Lung (tissue), 11 donors: ENCODE measurements at regions not wholly inside any gene's neighbourhood (a gene's known extent, or its start where the extent isn't known, plus 50 kb on each side); places are given as distances from the start of the nearest gene placed in this dataset.

ENCODE experiments used
- ATAC-seq: fragments of 200-7000 bp; cut with Tn5 transposase; one replicate; pipeline ENCODE4 v1.9.1; 2020; ENCODE audit warnings: moderate number of reproducible peaks; ENCODE audit not compliant: insufficient read depth, low FRiP score
- DNase-seq, 3 donors: peaks; one replicate each; pipeline ENCODE4 v3.0.0-alpha.2; 2013 to 2017
- H3K27ac ChIP-seq, 2 donors: one replicate each; pipeline ENCODE4 v1.5.1; 2013; ENCODE audit warnings: mild to moderate bottlenecking in 2 of 2, moderate library complexity in 2 of 2, control low read depth in 1 of 2, inconsistent platforms in 1 of 2, low read depth in 1 of 2, low read length in 1 of 2
- H3K27me3 ChIP-seq, 3 donors: one replicate each; pipeline ENCODE4 v1.5.1; 2013; ENCODE audit warnings: low read length in 2 of 3; ENCODE audit not compliant: control insufficient read depth in 3 of 3, insufficient read depth in 3 of 3
- H3K36me3 ChIP-seq, 4 donors: one replicate each; pipeline ENCODE4 v1.5.1; 2013; ENCODE audit warnings: low read length in 4 of 4, mild to moderate bottlenecking in 1 of 4, moderate library complexity in 1 of 4; ENCODE audit not compliant: control insufficient read depth in 4 of 4, insufficient read depth in 4 of 4
- H3K4me1 ChIP-seq, 5 donors: one replicate each; pipeline ENCODE4 v1.5.1; 2013; ENCODE audit warnings: low read length in 5 of 5, mild to moderate bottlenecking in 2 of 5, moderate library complexity in 1 of 5; ENCODE audit not compliant: control insufficient read depth in 5 of 5, insufficient read depth in 5 of 5
- H3K4me3 ChIP-seq: one replicate; pipeline ENCODE4 v1.5.1; 2013; ENCODE audit warnings: mild to moderate bottlenecking, control low read depth, moderate library complexity
- H3K9ac ChIP-seq, 2 donors: one replicate each; pipeline ENCODE4 v1.5.1; 2013; ENCODE audit warnings: low read length in 2 of 2, control low read depth in 1 of 2; ENCODE audit not compliant: insufficient read depth in 1 of 2
- H3K9me3 ChIP-seq, 4 donors: one replicate each; pipeline ENCODE4 v1.5.1; 2013; ENCODE audit warnings: low read length in 3 of 4, mild to moderate bottlenecking in 1 of 4, moderate library complexity in 1 of 4; ENCODE audit not compliant: control insufficient read depth in 4 of 4, insufficient read depth in 3 of 4
- WGBS, 2 donors: extraction: QIAGEN DNeasy Blood & Tissue Kit; methylation state at CpG; one replicate each; pipeline ENCODE4 v1.1.7; 2013; 5-methylcytosine and 5-hydroxymethylcytosine counted together
- TF ChIP-seq, protein P1 (sequence below): IDR thresholded peaks from 2 replicates; pipeline ENCODE4 v1.5.1; 2012; ENCODE audit warnings: mild to moderate bottlenecking; ENCODE audit errors: control extremely low read depth, extremely low read depth
- donor health status: control.
- donor health status: control.
- donor health status: Bipolar disorder and iron deficiency.
- donor health status: healthy.
- donor health status: DM: yes; HTN: yes; CAD: no.

DNA sequence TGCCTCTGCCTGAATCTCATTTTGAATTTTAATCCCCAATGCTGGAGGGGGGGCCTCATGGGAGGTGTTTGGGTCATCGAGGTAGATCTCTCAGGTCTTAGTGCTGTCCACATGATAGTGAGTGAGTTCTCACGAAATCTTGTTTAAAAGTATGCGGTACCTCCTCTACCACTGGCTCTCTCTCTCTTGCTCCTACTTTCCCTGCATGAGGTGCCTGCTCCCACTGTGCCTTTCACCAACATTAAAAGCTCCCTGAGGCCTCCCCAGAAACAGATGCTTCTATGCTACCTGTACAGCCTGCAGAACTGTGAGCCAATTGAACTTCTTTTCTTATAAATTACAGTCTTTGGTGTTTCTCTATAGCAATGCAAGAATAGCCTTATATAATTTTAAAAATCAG is 560.7 kb upstream of the CPEB2 start:
- no peaks in the 10 kb centered on the region for H3K36me3 ChIP-seq
- peaks cover 0 to 3% (median 0%) of the 10 kb centered on the region in 5 donors for H3K4me1 ChIP-seq
- 78 to 89% methylated on average over 3 of the region's 3 CpGs for WGBS, 2 donors
- TF ChIP-seq, protein P1, sequence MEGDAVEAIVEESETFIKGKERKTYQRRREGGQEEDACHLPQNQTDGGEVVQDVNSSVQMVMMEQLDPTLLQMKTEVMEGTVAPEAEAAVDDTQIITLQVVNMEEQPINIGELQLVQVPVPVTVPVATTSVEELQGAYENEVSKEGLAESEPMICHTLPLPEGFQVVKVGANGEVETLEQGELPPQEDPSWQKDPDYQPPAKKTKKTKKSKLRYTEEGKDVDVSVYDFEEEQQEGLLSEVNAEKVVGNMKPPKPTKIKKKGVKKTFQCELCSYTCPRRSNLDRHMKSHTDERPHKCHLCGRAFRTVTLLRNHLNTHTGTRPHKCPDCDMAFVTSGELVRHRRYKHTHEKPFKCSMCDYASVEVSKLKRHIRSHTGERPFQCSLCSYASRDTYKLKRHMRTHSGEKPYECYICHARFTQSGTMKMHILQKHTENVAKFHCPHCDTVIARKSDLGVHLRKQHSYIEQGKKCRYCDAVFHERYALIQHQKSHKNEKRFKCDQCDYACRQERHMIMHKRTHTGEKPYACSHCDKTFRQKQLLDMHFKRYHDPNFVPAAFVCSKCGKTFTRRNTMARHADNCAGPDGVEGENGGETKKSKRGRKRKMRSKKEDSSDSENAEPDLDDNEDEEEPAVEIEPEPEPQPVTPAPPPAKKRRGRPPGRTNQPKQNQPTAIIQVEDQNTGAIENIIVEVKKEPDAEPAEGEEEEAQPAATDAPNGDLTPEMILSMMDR: no peak
- ATAC-seq: no peak
- no peak for DNase-seq
- no peak overlapping the region for H3K4me3 ChIP-seq
- H3K27ac ChIP-seq: no peak overlapping the region
- H3K27me3 ChIP-seq: no peaks in the 10 kb centered on the region
- no peaks in the 10 kb centered on the region for H3K9me3 ChIP-seq
- H3K9ac ChIP-seq: no peak overlapping the region

DNA sequence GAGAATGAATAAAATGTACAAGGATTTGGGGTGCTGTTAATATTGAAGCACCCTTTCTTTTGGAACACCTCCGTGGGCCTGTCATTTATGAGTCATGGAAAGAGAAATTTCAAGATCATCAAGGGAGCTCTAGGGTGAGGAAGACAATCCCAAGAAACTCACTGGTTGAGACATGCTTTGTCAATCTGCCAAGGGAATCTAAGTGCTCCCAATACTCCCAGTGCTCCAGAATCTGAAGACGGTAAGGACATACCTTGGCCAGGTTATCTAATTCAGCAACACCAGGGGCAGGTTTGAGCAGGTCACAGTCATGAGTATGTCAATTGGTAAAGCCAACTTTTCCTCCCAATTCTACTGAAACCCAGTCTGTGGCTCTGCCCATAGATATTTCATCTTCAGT is 556.4 kb upstream of the CPEB2 start:
- Histone ChIP-seq H3K27ac (no peak overlapping the region), H3K27me3 (no peaks in the 10 kb centered on the region), H3K4me1 (peaks cover 0 to 3% (median 0%) of the 10 kb centered on the region in 5 donors), H3K36me3 (no peaks in the 10 kb centered on the region), H3K9me3 (no peaks in the 10 kb centered on the region), H3K4me3 (no peak overlapping the region), H3K9ac (no peak overlapping the region)
- 89 to 93% methylated on average over 2 of the region's 2 CpGs for WGBS, 2 donors
- TF ChIP-seq, protein P1: no peak
- no peak for ATAC-seq
- DNase-seq: no peak

DNA sequence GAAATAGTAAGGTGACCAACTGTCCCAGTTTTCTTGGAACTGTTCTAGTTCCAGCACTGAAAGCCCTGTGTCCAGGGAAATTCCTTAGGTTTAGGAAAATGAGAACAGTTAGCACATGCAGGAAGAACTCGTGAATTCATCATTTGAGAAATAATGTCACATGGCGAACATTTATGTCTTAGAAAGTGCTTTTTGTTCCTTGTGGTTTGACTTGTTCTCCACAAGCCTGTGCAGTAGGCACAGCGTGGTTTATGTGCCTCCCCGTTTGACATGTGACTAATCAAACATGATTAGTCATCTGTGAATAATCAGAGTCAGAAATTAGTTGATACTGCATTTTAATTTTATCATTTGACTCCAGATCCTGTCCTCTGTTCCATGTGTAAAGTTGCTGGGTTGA is 556.0 kb upstream of the CPEB2 start:
- WGBS, 2 donors: 43 to 47% methylated on average over 4 of the region's 4 CpGs
- H3K27ac ChIP-seq: no peak overlapping the region

More for the DNA sequence above, 556.0 kb upstream of the CPEB2 start:
- Histone ChIP-seq H3K9me3 (no peaks in the 10 kb centered on the region), H3K27me3 (no peaks in the 10 kb centered on the region), H3K36me3 (no peaks in the 10 kb centered on the region), H3K9ac (no peak overlapping the region), H3K4me1 (peaks cover 0 to 3% (median 0%) of the 10 kb centered on the region in 5 donors), H3K4me3 (no peak overlapping the region)
- TF ChIP-seq, protein P1: no peak
- ATAC-seq (no peak), DNase-seq (no peak)
